PFSK-1 (cell line): ENCODE measurements at regions not wholly inside any gene's neighbourhood (a gene's known extent, or its start where the extent isn't known, plus 50 kb on each side); places are given as distances from the start of the nearest gene placed in this dataset.

ENCODE experiments used
- FOXP2 ChIP-seq: optimal IDR thresholded peaks from 2 replicates; pipeline ENCODE3; 2011; ENCODE audit warnings: borderline replicate concordance, control low read depth, inconsistent platforms; ENCODE audit not compliant: insufficient read depth; ENCODE audit errors: extremely low read length, extremely low read depth
- POLR2AphosphoS5 ChIP-seq: IDR thresholded peaks from 2 replicates; pipeline ENCODE4 v1.6.1; 2012; ENCODE audit warnings: low read depth, mild to moderate bottlenecking, control low read depth, low read length, moderate library complexity
- REST ChIP-seq, 2 experiments: IDR thresholded peaks; 2 replicates each; pipeline versions ENCODE4 v1.6.1 to v1.8.0; 2011 to 2012; ENCODE audit warnings: low read depth in 2 of 2, low read length in 2 of 2, control low read depth in 1 of 2, inconsistent platforms in 1 of 2, mild to moderate bottlenecking in 1 of 2, moderate library complexity in 1 of 2; ENCODE audit not compliant: insufficient read depth in 1 of 2
- SIN3A ChIP-seq: IDR thresholded peaks from 2 replicates; pipeline ENCODE4 v1.6.1; 2012; ENCODE audit warnings: mild to moderate bottlenecking, low read length, moderate library complexity, borderline replicate concordance; ENCODE audit not compliant: insufficient read depth
- TAF1 ChIP-seq: IDR thresholded peaks from 2 replicates; pipeline ENCODE4 v1.6.1; 2012; ENCODE audit warnings: low read length, control low read depth, borderline replicate concordance; ENCODE audit not compliant: insufficient read depth

DNA sequence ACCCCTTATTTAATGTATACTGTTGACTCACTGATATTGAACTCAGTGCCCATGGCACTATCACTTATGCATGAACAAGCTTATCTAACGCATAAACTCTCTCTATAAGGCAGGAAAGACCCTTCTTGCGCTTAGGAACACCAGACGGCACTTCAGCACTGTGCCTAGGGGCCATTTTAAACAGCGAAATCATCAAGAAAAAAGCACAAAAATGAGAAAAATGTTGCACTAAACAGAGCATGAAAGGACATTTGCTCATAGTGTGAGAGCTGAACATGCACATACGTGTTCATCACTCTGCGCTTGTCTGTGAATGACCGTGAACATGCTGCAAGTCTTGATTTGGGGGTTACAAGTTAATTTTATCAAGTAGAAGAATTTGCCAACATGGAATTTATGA lies 109.6 kb downstream of the WDR11 start:
- TF ChIP-seq FOXP2 (no peak), REST (IDR thresholded peaks at IDR 0.05; ENCODE audit: insufficient read depth in 1 of 2, low read depth in 2 of 2, low read length in 2 of 2) (no peak), SIN3A (no peak), TAF1 (no peak), POLR2AphosphoS5 (no peak)

DNA sequence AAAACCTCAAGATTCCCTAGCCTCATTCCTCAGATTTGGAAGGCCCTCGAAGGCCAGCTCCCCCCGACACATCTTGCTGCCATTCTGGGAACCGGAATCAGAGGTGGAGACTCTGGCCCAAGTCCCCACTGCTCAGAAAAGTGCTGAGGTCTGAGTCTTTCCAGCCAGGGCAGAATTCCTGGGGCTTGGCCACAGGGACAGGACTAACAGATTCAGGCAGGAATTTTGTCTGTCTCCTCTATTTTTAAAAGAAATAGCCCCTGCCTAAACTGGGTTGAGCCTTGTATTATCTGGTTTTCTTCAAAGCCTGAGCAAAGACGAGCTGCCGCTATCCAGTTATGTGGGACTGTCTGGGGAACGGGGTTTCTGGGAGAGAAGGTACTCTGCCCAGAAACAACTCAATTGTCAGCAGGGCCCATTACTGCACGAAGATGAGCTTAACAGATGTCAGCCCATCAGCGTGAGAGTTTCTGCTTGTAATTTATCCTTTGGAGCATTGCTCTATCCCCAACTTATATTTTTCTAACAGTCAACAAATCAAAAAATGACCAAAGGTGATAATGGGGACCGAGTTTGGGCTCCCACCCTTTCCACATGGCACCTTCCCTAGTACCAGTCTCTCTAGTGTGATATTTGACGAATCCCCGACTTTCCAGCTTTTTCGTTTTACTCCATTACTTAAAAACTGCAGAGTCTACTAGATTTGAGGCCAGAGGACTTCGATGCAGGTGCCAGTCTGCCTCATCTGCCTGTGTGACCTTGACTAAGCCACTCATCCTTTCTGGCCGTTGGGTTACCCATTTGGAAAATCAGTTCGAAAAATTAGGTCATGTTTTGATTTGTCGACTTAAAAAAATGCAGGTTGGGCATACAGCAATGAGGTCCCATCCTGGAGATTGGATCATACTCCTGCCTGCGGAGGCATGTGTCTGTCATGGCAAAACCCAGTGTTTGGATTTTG lies 110.9 kb downstream of the WDR11 start:
- TF ChIP-seq TAF1, result no peak
- TF ChIP-seq FOXP2, result no peak
- no peak for TF ChIP-seq REST (IDR thresholded peaks at IDR 0.05; ENCODE audit: insufficient read depth in 1 of 2, low read depth in 2 of 2, low read length in 2 of 2)
- TF ChIP-seq SIN3A, result no peak
- no peak for TF ChIP-seq POLR2AphosphoS5

GRCh38 chr10:120962756-120963593 lies 111.8 kb downstream of the WDR11 start:
- TF ChIP-seq FOXP2 (no peak), SIN3A (no peak), TAF1 (no peak), REST (IDR thresholded peaks at IDR 0.05; ENCODE audit: insufficient read depth in 1 of 2, low read depth in 2 of 2, low read length in 2 of 2) (no peak), POLR2AphosphoS5 (no peak)

DNA sequence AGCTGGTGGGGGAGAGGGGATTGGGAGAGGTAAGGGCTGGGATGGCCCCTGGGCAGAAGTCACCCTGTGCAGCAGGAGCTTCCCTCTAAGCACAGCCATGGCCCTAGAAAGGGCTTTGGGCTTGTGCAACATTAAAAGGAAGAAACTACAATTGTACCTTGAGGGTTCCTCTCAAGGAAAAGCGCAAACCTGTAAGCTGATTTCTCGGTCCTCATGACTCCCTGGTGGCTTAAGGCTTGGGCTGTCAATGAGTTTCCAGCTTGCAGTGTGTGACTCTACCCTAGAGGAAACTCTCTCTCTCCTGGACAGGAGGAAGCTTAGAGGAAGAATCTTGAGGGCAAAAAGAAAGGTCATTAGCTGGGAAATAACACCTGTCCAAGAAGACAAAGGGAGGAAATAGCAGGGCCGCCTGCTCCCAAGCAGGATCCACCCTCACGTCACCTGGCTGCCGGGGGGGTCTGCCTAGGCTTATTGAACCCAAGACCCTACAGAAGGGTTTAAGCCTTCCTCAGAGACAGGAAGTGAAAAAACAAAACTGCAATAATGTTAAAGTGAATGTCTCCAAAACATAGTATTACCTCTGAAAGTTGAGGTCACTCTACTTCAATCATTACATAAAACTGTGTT lies 112.5 kb downstream of the WDR11 start:
- TF ChIP-seq SIN3A (no peak), REST (IDR thresholded peaks at IDR 0.05; ENCODE audit: insufficient read depth in 1 of 2, low read depth in 2 of 2, low read length in 2 of 2) (no peak), TAF1 (no peak), FOXP2 (no peak), POLR2AphosphoS5 (no peak)
